ENCODE measurements at regions not wholly inside any gene's neighbourhood (a gene's known extent, or its start where the extent isn't known, plus 50 kb on each side); places are given as distances from the start of the nearest gene placed in this dataset.

DNA sequence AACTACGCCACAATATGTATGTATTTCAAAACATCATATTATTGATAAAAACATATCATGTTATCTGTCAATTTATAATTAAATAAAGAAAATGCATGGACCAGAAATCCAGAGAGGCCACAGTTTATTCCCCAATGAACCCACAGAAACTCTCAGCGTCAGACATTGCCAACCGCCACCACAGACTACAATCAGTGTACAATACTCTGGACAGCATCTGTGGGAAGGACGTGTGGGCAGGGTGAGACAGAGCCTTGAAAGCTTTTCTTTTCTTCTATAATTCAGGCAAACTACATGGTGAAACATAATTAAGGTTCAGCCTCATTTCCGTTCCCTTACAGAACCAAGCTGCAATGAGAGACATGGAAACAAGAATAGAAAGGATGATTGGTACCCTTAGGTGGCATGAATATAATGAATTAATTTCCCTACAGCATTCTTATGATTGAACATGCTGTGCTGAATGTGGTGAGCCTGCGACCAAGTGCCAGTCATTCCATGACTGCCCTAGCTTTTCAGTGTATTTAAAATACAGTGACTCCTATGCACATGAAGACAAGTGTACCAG, 909.3 kb downstream of the SORCS1 start:
- TF ChIP-seq BHLHE40 (IDR thresholded peaks at IDR 0.05; ENCODE audit: borderline replicate concordance) (no peak), FOXK2 (IDR thresholded peaks at IDR 0.05) (no peak), FOXM1 (IDR thresholded peaks at IDR 0.05; ENCODE audit: borderline replicate concordance) (no peak), ELF4 (IDR thresholded peaks at IDR 0.05) (no peak), CTBP1 (IDR thresholded peaks at IDR 0.05; ENCODE audit: borderline replicate concordance) (no peak), NFRKB (IDR thresholded peaks at IDR 0.05) (no peak), FOXA1 (IDR thresholded peaks at IDR 0.05) (no peak), TARDBP (IDR thresholded peaks at IDR 0.05) (no peak)

Data from HEK293T (cell line).